Parathyroid adenoma (tissue), 2 donors: ENCODE measurements at regions not wholly inside any gene's neighbourhood (a gene's known extent, or its start where the extent isn't known, plus 50 kb on each side); places are given as distances from the start of the nearest gene placed in this dataset.
"Not testable (repeated sequence)": the region's sequence is repeated elsewhere in the genome, so short reads cannot be mapped to it uniquely, and the experiment has no call there.

ENCODE experiments used
- H2AFZ ChIP-seq: fragments of 300-600 bp; sonication (generic); one replicate; pipeline ENCODE4 v1.7.0; 2017; ENCODE audit warnings: antibody characterized with exemption, mild to moderate bottlenecking
- H3K27ac ChIP-seq: fragments of 300-600 bp; sonication (generic); one replicate; pipeline ENCODE4 v1.7.0; 2017
- H3K27me3 ChIP-seq: fragments of 300-600 bp; sonication (generic); one replicate; pipeline ENCODE4 v1.7.0; 2017; ENCODE audit warnings: low read length; ENCODE audit not compliant: control insufficient read depth, insufficient read depth
- H3K36me3 ChIP-seq: fragments of 300-600 bp; sonication (generic); one replicate; pipeline ENCODE4 v1.7.0; 2017; ENCODE audit warnings: low read length; ENCODE audit not compliant: control insufficient read depth, insufficient read depth
- H3K4me1 ChIP-seq: fragments of 300-600 bp; sonication (generic); one replicate; pipeline ENCODE4 v1.7.0; 2017; ENCODE audit warnings: control low read depth
- H3K4me2 ChIP-seq: fragments of 300-600 bp; sonication (generic); one replicate; pipeline ENCODE4 v1.7.0; 2017; ENCODE audit warnings: low read length
- H3K4me3 ChIP-seq: fragments of 300-600 bp; sonication (generic); one replicate; pipeline ENCODE4 v1.7.0; 2017; ENCODE audit warnings: low read depth, low read length
- H3K79me2 ChIP-seq: fragments of 300-600 bp; sonication (generic); one replicate; pipeline ENCODE4 v1.7.0; 2017; ENCODE audit warnings: control low read depth
- H3K9ac ChIP-seq: fragments of 300-600 bp; sonication (generic); one replicate; pipeline ENCODE4 v1.7.0; 2017; ENCODE audit warnings: mild to moderate bottlenecking
- H3K9me3 ChIP-seq: fragments of 300-600 bp; sonication (generic); one replicate; pipeline ENCODE4 v1.7.0; 2017; ENCODE audit warnings: low read length; ENCODE audit not compliant: control insufficient read depth
- TF ChIP-seq, protein P1 (sequence below): fragments of 300-600 bp; sonication (generic); IDR thresholded peaks from one replicate; pipeline ENCODE4 v1.7.0; 2017; ENCODE audit warnings: antibody characterized with exemption, mild to moderate bottlenecking
- donor health status: primary hyperparathyroidism.

DNA sequence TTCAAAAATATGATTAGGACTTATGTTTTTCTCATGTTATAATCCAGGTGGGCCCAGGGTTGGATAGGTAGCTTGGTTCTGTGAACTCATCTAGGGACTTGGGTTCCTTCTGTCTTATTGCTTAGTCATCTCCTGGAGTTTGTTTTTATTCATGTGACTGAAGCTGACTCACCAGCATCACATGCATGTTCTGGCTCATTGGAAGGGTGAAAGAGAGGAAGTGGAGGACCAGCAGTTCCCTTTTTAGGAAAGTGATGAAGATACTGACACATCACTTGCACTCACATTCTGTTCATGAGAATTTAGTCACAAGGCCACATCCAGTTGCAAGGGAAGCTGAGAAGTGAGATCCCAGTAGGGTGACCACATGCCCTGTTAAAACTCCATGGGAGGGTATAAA, 95.9 kb downstream of the NPIPB5 start:
- H2AFZ ChIP-seq, H3K9ac ChIP-seq, H3K27me3 ChIP-seq, H3K9me3 ChIP-seq, H3K36me3 ChIP-seq, H3K27ac ChIP-seq, H3K79me2 ChIP-seq, H3K4me1 ChIP-seq, H3K4me2 ChIP-seq, H3K4me3 ChIP-seq: not testable (repeated sequence)

DNA sequence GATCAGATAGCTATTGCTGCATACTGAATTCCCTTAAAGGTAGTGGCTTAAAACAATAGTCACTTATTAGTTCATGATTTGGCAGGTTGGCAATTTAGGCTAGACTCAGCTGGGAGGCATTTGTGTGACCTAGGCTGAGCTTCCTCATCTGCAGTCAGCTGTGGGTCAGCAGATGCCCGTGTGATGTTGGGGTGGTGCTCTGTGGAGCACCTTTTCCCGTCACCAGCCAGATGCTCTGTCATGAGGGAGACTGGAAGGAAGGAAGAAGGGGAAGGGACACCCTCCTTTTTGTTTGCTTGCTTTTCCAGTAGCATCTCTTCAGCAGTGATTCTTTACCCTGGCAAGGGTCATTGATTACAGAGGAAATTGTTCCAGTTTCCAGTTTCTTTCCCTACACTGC, 99.1 kb downstream of the NPIPB5 start:
- H3K79me2 ChIP-seq, H3K36me3 ChIP-seq, H3K9ac ChIP-seq: not testable (repeated sequence)

DNA sequence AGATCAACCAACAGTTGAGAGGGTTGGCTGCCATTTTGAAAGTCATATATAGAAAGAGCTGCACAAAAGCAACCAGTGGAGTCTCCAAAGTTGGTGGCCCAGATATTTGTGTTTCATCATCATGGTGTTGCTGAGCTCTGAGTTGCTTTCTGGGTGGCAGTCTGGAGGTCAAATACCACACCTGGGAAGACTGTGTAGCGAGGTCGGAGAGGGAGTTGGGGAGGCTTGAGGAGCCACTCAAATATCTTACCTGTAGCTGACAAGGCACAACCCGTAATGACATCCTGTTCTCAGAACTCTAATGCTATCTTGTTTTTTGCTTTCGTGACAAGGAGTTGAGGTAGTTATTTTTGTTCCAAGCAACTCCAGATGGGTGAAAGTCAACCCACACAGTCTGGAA, 100.4 kb downstream of the NPIPB5 start:
- not testable (repeated sequence) for H3K4me3 ChIP-seq, H3K9me3 ChIP-seq, H3K27me3 ChIP-seq, H3K4me1 ChIP-seq, H3K27ac ChIP-seq, H2AFZ ChIP-seq, H3K9ac ChIP-seq, H3K79me2 ChIP-seq, H3K4me2 ChIP-seq, H3K36me3 ChIP-seq

More for the DNA sequence above, 99.1 kb downstream of the NPIPB5 start:
- H3K4me3 ChIP-seq, H3K27ac ChIP-seq, H3K9me3 ChIP-seq, H3K4me1 ChIP-seq, H3K4me2 ChIP-seq, H2AFZ ChIP-seq, H3K27me3 ChIP-seq: not testable (repeated sequence)

DNA sequence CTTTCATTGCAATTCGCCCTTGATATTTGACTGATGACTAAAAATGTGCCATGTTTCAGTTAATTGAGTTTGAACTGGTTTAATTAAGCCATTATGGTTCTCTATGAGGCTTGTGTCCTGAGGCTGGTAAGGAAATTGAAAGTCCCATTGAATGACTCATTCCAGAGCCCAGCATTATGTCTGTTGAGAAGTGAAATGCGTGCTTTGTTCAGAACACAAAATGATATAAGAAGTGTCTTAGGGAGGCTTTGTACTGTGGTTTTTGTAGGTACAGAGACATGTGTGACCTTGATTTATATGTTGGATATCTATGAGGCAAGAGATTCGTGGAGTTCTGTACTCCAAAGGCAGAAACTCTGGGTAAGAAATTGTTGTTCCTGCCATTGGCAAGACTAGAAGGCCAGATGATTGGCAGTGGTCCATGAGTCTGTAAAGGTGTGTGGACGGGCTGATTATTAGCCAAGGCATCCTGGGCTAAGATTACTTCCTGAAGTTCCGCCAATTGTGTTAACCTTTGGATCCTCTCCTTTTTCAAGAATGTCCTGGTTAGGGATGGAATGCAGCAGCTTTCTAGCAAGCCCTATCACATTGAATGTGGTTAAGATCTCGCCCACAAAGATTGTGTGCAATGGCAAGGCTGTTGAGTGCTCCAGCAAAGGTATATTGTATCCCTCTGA, 103.7 kb downstream of the NPIPB5 start:
- H3K79me2 ChIP-seq: no peaks in the 10 kb centered on the region
- H3K9ac ChIP-seq: no peak overlapping the region
- H3K27me3 ChIP-seq: no peaks in the 10 kb centered on the region
- H3K4me1 ChIP-seq: no peaks in the 10 kb centered on the region
- H3K36me3 ChIP-seq: no peaks in the 10 kb centered on the region
- H3K9me3 ChIP-seq: no peaks in the 10 kb centered on the region
- H3K4me3 ChIP-seq: no peak overlapping the region
- no peak overlapping the region for H3K4me2 ChIP-seq
- H3K27ac ChIP-seq: no peak overlapping the region
- H2AFZ ChIP-seq: no peak overlapping the region
- TF ChIP-seq, protein P1, sequence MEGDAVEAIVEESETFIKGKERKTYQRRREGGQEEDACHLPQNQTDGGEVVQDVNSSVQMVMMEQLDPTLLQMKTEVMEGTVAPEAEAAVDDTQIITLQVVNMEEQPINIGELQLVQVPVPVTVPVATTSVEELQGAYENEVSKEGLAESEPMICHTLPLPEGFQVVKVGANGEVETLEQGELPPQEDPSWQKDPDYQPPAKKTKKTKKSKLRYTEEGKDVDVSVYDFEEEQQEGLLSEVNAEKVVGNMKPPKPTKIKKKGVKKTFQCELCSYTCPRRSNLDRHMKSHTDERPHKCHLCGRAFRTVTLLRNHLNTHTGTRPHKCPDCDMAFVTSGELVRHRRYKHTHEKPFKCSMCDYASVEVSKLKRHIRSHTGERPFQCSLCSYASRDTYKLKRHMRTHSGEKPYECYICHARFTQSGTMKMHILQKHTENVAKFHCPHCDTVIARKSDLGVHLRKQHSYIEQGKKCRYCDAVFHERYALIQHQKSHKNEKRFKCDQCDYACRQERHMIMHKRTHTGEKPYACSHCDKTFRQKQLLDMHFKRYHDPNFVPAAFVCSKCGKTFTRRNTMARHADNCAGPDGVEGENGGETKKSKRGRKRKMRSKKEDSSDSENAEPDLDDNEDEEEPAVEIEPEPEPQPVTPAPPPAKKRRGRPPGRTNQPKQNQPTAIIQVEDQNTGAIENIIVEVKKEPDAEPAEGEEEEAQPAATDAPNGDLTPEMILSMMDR: no peak

DNA sequence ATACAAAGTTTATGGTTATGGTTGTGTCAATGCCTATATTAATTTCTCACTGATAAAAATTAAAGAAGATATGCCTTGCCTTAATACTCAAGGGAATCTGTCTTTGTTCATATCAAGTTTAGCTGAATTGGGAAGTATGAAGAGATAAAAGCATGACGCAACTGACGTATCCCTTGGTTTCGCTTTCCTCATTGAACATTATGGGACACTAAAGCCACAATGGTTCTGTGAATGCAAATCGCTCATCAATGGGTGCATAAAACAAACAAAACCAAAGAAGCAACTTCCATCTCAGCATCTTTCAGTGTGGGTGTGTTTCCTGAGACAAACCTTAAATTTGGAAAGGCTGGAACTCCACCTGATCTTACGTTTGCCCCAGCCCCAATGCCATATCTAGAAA, 108.2 kb downstream of the NPIPB5 start:
- Histone ChIP-seq H3K27me3 (no peaks in the 10 kb centered on the region), H3K9ac (no peak overlapping the region), H3K9me3 (no peaks in the 10 kb centered on the region), H3K4me2 (no peak overlapping the region), H2AFZ (no peak overlapping the region), H3K79me2 (no peaks in the 10 kb centered on the region), H3K36me3 (no peaks in the 10 kb centered on the region), H3K27ac (no peak overlapping the region), H3K4me1 (no peaks in the 10 kb centered on the region), H3K4me3 (no peak overlapping the region)
- TF ChIP-seq, protein P1: no peak

DNA sequence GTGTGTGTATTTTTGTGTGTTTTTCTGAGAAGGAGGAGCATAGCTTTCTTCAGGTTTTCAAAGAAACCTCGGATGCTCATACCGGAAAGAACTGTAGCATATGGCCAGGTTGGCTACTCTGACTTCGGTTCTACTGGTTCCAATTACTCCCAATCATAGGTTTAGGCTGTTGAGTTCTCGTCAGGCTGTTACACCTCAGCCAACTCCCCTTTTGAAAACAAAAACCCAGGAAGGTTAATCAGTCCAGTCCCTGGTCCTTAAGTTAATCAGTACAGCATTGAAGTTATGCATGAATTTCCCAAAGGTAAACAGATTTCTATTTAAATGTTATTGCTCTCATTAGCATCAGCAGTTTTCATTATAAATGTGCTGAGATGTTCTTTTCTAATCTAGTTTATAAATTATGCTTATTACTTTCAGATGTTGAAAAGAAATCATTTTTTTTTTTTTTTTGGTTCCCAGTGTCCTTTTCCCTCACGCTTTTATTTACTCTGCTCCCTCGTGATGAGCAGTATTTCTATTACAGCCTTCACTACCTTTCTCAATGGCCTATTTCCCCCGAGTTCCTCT, 111.0 kb downstream of the NPIPB5 start:
- H3K9ac ChIP-seq: no peak overlapping the region
- H3K4me2 ChIP-seq: no peak overlapping the region
- no peaks in the 10 kb centered on the region for H3K79me2 ChIP-seq
- no peak overlapping the region for H2AFZ ChIP-seq
- no peak overlapping the region for H3K27ac ChIP-seq
- no peaks in the 10 kb centered on the region for H3K9me3 ChIP-seq
- TF ChIP-seq, protein P1: no peak
- H3K36me3 ChIP-seq: no peaks in the 10 kb centered on the region
- no peak overlapping the region for H3K4me3 ChIP-seq
- no peaks in the 10 kb centered on the region for H3K27me3 ChIP-seq
- H3K4me1 ChIP-seq: no peaks in the 10 kb centered on the region
